Endothelial cell of umbilical vein (primary cell): ENCODE measurements at regions not wholly inside any gene's neighbourhood (a gene's known extent, or its start where the extent isn't known, plus 50 kb on each side); places are given as distances from the start of the nearest gene placed in this dataset.

Source experiments
- BruUV-seq: library from RNA; stranded (reverse); fragments of 400-500 nt; replicated peaks from 2 replicates; lab custom pipeline; 2021; lab: Mats Ljungman, UMichigan
- CTCF ChIA-PET: fragments of 300-600, 350-600 bp; sonication (Branson Sonifier 250); formaldehyde crosslinking; loops from one replicate; lab custom pipeline; 2021; ENCODE audit warnings: antibody characterized with exemption, inconsistent platforms; lab: Charles Lee
- POLR2A ChIA-PET: fragments of 300-600, 350-600 bp; sonication (Branson Sonifier 250); formaldehyde crosslinking; loops from one replicate; lab custom pipeline; 2021; ENCODE audit warnings: antibody characterized with exemption, inconsistent platforms; lab: Charles Lee
- DNase-seq: peaks from one replicate; pipeline ENCODE4 v3.0.0-alpha.2; 2011; ENCODE audit warnings: low read depth, low spot score
- FAIRE-seq: peaks from 2 replicates; lab custom pipeline; 2011; peaks lifted over from hg19 to GRCh38; lab: Jason Lieb, UNC
- H2AFZ ChIP-seq: 2 replicates; pipeline ENCODE4 v1.6.0; 2012; ENCODE audit warnings: low read depth, low read length, control low read depth, inconsistent platforms
- H3K27ac ChIP-seq: 2 replicates; pipeline ENCODE4 v1.5.1; 2011; ENCODE audit warnings: low read depth, mild to moderate bottlenecking, control low read depth, low read length, moderate library complexity; ENCODE audit not compliant: insufficient read depth
- H3K27me3 ChIP-seq, 2 experiments: 2 replicates each; pipeline versions ENCODE4 v1.6.0 to v1.6.1; 2011; ENCODE audit warnings: low read length in 2 of 2, mixed read lengths in 1 of 2; ENCODE audit not compliant: control insufficient read depth in 2 of 2, insufficient read depth in 2 of 2
- H3K36me3 ChIP-seq, 2 experiments: 2 replicates in 1 of 2; 3 replicates in 1 of 2; pipeline ENCODE4 v1.5.1; 2011; ENCODE audit warnings: low read length in 2 of 2, mild to moderate bottlenecking in 1 of 2, moderate library complexity in 1 of 2; ENCODE audit not compliant: control insufficient read depth in 2 of 2, insufficient read depth in 2 of 2; ENCODE audit errors: extremely low read depth in 1 of 2
- H3K4me1 ChIP-seq: 3 replicates; pipeline ENCODE4 v1.5.1; 2011; ENCODE audit warnings: mild to moderate bottlenecking, low read length; ENCODE audit not compliant: control insufficient read depth, insufficient read depth; ENCODE audit errors: extremely low read depth
- H3K4me2 ChIP-seq: 2 replicates; pipeline ENCODE4 v1.6.1; 2011; ENCODE audit warnings: low read length, control low read depth, mixed read lengths; ENCODE audit not compliant: insufficient read depth
- H3K4me3 ChIP-seq, 3 experiments: fragments of 200-600 bp in 1 of 3; sonication (generic), shearing (Covaris generic) in 1 of 3; replicated peaks in 1 of 3; 2 replicates each; pipeline ENCODE4 v1.5.1; 2011 to 2016; ENCODE audit warnings: control low read depth in 3 of 3, low read length in 3 of 3, mild to moderate bottlenecking in 2 of 3, inconsistent platforms in 1 of 3, low read depth in 1 of 3, moderate library complexity in 1 of 3; ENCODE audit not compliant: insufficient read depth in 1 of 3
- H3K79me2 ChIP-seq: 2 replicates; pipeline ENCODE4 v1.6.0; 2012; ENCODE audit warnings: low read length, inconsistent platforms; ENCODE audit not compliant: control insufficient read depth, insufficient read depth
- H3K9ac ChIP-seq: replicated peaks from 2 replicates; pipeline ENCODE3; 2011; ENCODE audit warnings: low read length, control low read depth; ENCODE audit not compliant: insufficient read depth; ENCODE audit errors: extremely low read depth
- H3K9me1 ChIP-seq: replicated peaks from 3 replicates; pipeline ENCODE4 v1.6.0; 2011; ENCODE audit warnings: mild to moderate bottlenecking, low read length; ENCODE audit not compliant: control insufficient read depth, insufficient read depth; ENCODE audit errors: extremely low read depth
- H3K9me3 ChIP-seq: replicated peaks from 2 replicates; pipeline ENCODE4 v1.5.1; 2012; ENCODE audit warnings: low read length, inconsistent platforms; ENCODE audit not compliant: control insufficient read depth, insufficient read depth
- H4K20me1 ChIP-seq: replicated peaks from 2 replicates; pipeline ENCODE3; 2011; ENCODE audit warnings: mild to moderate bottlenecking, low read length; ENCODE audit not compliant: control insufficient read depth, insufficient read depth; ENCODE audit errors: extremely low read depth
- EZH2 ChIP-seq: IDR thresholded peaks from 2 replicates; pipeline ENCODE4 v1.6.1; 2012; ENCODE audit warnings: borderline replicate concordance, low read depth, mild to moderate bottlenecking, moderate library complexity, low read length, inconsistent platforms; ENCODE audit not compliant: severe bottlenecking
- FOS ChIP-seq: IDR thresholded peaks from 2 replicates; pipeline ENCODE4 v1.6.1; 2011; ENCODE audit warnings: mild to moderate bottlenecking, low read length, moderate library complexity, borderline replicate concordance; ENCODE audit not compliant: insufficient read depth
- GATA2 ChIP-seq: IDR thresholded peaks from 2 replicates; pipeline ENCODE4 v1.7.0; 2011; ENCODE audit warnings: low read depth, mild to moderate bottlenecking, moderate library complexity, mixed read lengths, low read length; ENCODE audit not compliant: insufficient read length, insufficient read depth
- JUN ChIP-seq: IDR thresholded peaks from 2 replicates; pipeline ENCODE4 v1.6.1; 2011; ENCODE audit warnings: borderline replicate concordance, low read depth; ENCODE audit not compliant: insufficient read length, insufficient read depth
- MYC ChIP-seq: IDR thresholded peaks from one replicate; pipeline ENCODE4 v1.6.1; 2011; ENCODE audit warnings: mild to moderate bottlenecking, low read depth, low read length
- POLR2A ChIP-seq: IDR thresholded peaks from 2 replicates; pipeline ENCODE4 v1.6.1; 2012; ENCODE audit warnings: low read depth, mild to moderate bottlenecking, control low read depth, low read length
- POLR2AphosphoS5 ChIP-seq: IDR thresholded peaks from 2 replicates; pipeline ENCODE4 v1.6.1; 2012; ENCODE audit warnings: low read depth, mild to moderate bottlenecking, control low read depth, low read length, moderate library complexity; ENCODE audit not compliant: insufficient read depth
- dilution Hi-C: fragments of 300-500 bp; cut with MboI; formaldehyde crosslinking; loops from one replicate; pipeline ENCODE4 v1.15.0; 2019; ENCODE audit warnings: low sequenced_read_pairs; ENCODE audit not compliant: extremely low pct_ligation_motif_present
- intact Hi-C: fragments of 100-400 bp; cut with micrococcal nuclease; formaldehyde crosslinking; loops from one replicate; pipeline ENCODE4 v1.10.0; 2022
- TF ChIP-seq, protein P1 (sequence below), 2 donors: IDR thresholded peaks; 1 replicate in 1 of 2; 2 replicates in 1 of 2; pipeline ENCODE4 v1.5.1; 2011; ENCODE audit warnings: low read length in 2 of 2, mild to moderate bottlenecking in 2 of 2, moderate library complexity in 2 of 2, control low read depth in 1 of 2, inconsistent platforms in 1 of 2, low read depth in 1 of 2; ENCODE audit not compliant: insufficient read depth in 1 of 2; ENCODE audit errors: extremely low read depth in 1 of 2
- TF ChIP-seq, protein P2 (sequence below): IDR thresholded peaks from 2 replicates; pipeline ENCODE4 v1.6.1; 2011; ENCODE audit not compliant: insufficient read depth, insufficient read length

DNA sequence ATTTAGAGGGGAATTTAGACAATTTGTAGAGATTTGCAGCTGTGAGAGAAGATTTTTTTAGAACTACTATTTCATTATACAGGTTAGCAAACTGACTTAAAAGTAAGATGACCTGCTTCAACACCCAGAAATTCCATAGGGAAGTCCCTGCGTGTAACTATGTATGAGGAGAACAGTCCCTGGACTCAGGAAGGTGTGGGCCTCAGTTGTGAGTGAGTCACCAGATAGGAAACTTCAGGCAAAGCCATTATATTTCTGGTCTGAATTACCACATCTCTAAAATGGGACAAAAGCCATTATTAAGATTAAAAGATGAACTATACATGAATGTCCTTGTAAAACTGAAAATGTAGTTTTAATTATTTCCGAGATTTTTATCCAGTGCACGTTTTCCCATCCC, 488.3 kb upstream of the GOLIM4 start:
- Histone ChIP-seq H3K4me1 (no peaks in the 10 kb centered on the region), H3K9me1 (no peaks in the 10 kb centered on the region), H3K4me3 (no peak overlapping the region), H4K20me1 (no peaks in the 10 kb centered on the region), H3K36me3 (no peaks in the 10 kb centered on the region), H3K27ac (no peak overlapping the region), H3K9me3 (no peaks in the 10 kb centered on the region), H3K4me2 (no peak overlapping the region), H3K79me2 (no peaks in the 10 kb centered on the region), H3K27me3 (peaks cover 0 to 3% of the 10 kb centered on the region in 2 experiments), H3K9ac (no peak overlapping the region), H2AFZ (no peak overlapping the region)
- DNase-seq: no peak
- no peak for FAIRE-seq
- POLR2A ChIA-PET: no interaction called here
- CTCF ChIA-PET: interaction anchor here (1.0 to 1.4 kb wide), 2 partner anchors 9 to 263 kb away, joined by 3 read pairs; no protein-coding TSS in a partner anchor
- dilution Hi-C loops: no loop called here
- TF ChIP-seq EZH2 (no peak), FOS (no peak), POLR2A (no peak), JUN (no peak), MYC (no peak), POLR2AphosphoS5 (no peak), GATA2 (no peak)
- TF ChIP-seq, protein P1, sequence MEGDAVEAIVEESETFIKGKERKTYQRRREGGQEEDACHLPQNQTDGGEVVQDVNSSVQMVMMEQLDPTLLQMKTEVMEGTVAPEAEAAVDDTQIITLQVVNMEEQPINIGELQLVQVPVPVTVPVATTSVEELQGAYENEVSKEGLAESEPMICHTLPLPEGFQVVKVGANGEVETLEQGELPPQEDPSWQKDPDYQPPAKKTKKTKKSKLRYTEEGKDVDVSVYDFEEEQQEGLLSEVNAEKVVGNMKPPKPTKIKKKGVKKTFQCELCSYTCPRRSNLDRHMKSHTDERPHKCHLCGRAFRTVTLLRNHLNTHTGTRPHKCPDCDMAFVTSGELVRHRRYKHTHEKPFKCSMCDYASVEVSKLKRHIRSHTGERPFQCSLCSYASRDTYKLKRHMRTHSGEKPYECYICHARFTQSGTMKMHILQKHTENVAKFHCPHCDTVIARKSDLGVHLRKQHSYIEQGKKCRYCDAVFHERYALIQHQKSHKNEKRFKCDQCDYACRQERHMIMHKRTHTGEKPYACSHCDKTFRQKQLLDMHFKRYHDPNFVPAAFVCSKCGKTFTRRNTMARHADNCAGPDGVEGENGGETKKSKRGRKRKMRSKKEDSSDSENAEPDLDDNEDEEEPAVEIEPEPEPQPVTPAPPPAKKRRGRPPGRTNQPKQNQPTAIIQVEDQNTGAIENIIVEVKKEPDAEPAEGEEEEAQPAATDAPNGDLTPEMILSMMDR (IDR thresholded peaks at IDR 0.05; ENCODE audit: extremely low read depth in 1 of 2, insufficient read depth in 1 of 2, low read depth in 1 of 2, low read length in 2 of 2): no peak
- TF ChIP-seq, protein P2, sequence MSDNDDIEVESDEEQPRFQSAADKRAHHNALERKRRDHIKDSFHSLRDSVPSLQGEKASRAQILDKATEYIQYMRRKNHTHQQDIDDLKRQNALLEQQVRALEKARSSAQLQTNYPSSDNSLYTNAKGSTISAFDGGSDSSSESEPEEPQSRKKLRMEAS: no peak
- intact Hi-C loops: no loop called here
- BruUV-seq: no TSS peak
